ENCODE measurements at regions not wholly inside any gene's neighbourhood (a gene's known extent, or its start where the extent isn't known, plus 50 kb on each side); places are given as distances from the start of the nearest gene placed in this dataset.

- no peak for TF ChIP-seq SPI1 (IDR thresholded peaks at IDR 0.05; ENCODE audit: borderline replicate concordance, low read depth)
- TF ChIP-seq POLR2AphosphoS5 (IDR thresholded peaks at IDR 0.05; ENCODE audit: low read depth), result no peak
- no peak for TF ChIP-seq REST (IDR thresholded peaks at IDR 0.05; ENCODE audit: insufficient replicate concordance, low read depth)
- TF ChIP-seq CTCF (IDR thresholded peaks at IDR 0.05; ENCODE audit: insufficient read depth, low read length), result no peak
- no peak for TF ChIP-seq GABPA (IDR thresholded peaks at IDR 0.05; ENCODE audit: low read depth)
- Histone ChIP-seq H3K4me3 (replicated peaks; ENCODE audit: insufficient read depth, low read length) (no peak overlapping the region), H3K27me3 (ENCODE audit: insufficient read depth, poor library complexity, severe bottlenecking) (no peaks in the 10 kb centered on the region), H3K27ac (replicated peaks) (no peak overlapping the region)
- no peak for DNase-seq (ENCODE audit: low read depth in 1 of 2, low spot score in 1 of 2)
Measured at GRCh38 chr1:34365295-34365694, 188.6 kb downstream of the C1orf94 start.

DNA sequence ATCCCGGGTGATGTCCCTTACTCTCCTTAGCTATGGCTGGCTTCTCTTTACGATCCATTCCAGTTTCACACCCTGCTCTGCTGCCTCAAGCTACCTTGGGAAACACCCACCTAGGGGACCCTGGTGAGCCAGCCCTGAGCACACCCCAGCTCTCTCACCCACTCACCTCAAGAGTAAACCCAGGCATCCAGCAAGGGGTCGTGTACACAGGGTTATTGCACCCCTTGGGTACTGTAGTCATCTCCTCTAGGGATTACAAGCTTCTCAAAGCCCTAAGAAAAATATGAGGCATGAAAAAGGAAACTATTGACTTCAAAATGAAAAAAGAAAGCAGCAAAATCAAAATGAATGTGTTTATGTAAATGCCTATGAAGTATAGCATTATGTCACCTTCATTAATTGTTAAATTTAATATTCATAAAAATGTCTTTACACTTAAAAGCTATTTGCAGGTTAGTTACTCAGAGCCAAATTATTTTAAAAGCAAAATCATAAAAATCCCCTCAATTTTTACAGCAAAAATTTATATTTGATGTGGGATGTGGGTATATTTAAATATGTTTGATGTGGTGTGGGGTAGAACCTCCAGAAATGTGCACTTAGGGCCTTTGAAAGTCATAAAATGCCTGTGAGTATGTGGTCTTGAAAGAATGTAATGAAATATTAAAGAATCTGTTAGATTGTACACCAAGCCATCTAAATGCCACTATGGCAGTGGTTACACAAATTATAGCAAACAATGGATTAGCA, 190.3 kb downstream of the C1orf94 start:
- TF ChIP-seq POLR2AphosphoS5 (IDR thresholded peaks at IDR 0.05; ENCODE audit: low read depth) (no peak), CTCF (IDR thresholded peaks at IDR 0.05; ENCODE audit: insufficient read depth, low read length) (no peak), REST (IDR thresholded peaks at IDR 0.05; ENCODE audit: insufficient replicate concordance, low read depth) (no peak), SPI1 (IDR thresholded peaks at IDR 0.05; ENCODE audit: borderline replicate concordance, low read depth) (no peak), GABPA (IDR thresholded peaks at IDR 0.05; ENCODE audit: low read depth) (no peak)
- H3K4me3 ChIP-seq (replicated peaks; ENCODE audit: insufficient read depth, low read length), result no peak overlapping the region
- no peak for DNase-seq (ENCODE audit: low read depth in 1 of 2, low spot score in 1 of 2)
- H3K27me3 ChIP-seq (ENCODE audit: insufficient read depth, poor library complexity, severe bottlenecking), result no peaks in the 10 kb centered on the region
- no peak overlapping the region for H3K27ac ChIP-seq (replicated peaks)

DNA sequence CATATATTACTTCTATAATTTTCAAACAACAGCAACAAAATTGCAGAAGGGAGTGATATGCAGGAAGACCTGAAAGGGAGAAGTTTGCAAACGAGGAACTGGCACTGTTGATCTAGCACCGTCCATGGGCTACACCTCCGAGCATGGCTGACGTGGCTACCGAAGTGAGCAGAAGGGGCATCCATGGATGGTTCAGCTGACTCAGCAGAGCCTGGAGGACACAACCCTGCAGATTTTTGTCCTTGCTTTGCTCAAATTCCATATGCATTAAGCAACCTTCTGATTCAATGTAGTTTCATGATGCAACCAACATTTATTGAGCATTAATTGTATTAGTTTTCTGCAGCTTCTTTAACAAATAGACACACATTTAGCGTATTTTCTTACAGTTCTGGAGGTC, 191.2 kb downstream of the C1orf94 start:
- no peak for DNase-seq (ENCODE audit: low read depth in 1 of 2, low spot score in 1 of 2)
- Histone ChIP-seq H3K27me3 (ENCODE audit: insufficient read depth, poor library complexity, severe bottlenecking) (no peaks in the 10 kb centered on the region), H3K27ac (replicated peaks) (no peak overlapping the region), H3K4me3 (replicated peaks; ENCODE audit: insufficient read depth, low read length) (no peak overlapping the region)
- TF ChIP-seq POLR2AphosphoS5 (IDR thresholded peaks at IDR 0.05; ENCODE audit: low read depth) (no peak), CTCF (IDR thresholded peaks at IDR 0.05; ENCODE audit: insufficient read depth, low read length) (no peak), REST (IDR thresholded peaks at IDR 0.05; ENCODE audit: insufficient replicate concordance, low read depth) (no peak), GABPA (IDR thresholded peaks at IDR 0.05; ENCODE audit: low read depth) (no peak), SPI1 (IDR thresholded peaks at IDR 0.05; ENCODE audit: borderline replicate concordance, low read depth) (no peak)

All from HL-60 (cell line).